OCI-LY7 (cell line): ENCODE measurements at regions not wholly inside any gene's neighbourhood (a gene's known extent, or its start where the extent isn't known, plus 50 kb on each side); places are given as distances from the start of the nearest gene placed in this dataset.

Experiments
- BruUV-seq: library from RNA; stranded (reverse); fragments of 400-500 nt; replicated peaks from 2 replicates; lab custom pipeline; 2021; lab: Mats Ljungman, UMichigan
- CTCF ChIA-PET: fragments of 300-600 bp; sonication (Branson Sonifier 250); formaldehyde crosslinking; loops from one replicate; lab custom pipeline; 2022; ENCODE audit warnings: antibody characterized with exemption; ENCODE audit not compliant: unreplicated experiment; lab: Charles Lee
- POLR2A ChIA-PET: fragments of 300-600 bp; sonication (Branson Sonifier 250); formaldehyde crosslinking; loops from one replicate; lab custom pipeline; 2022; ENCODE audit warnings: antibody characterized with exemption; lab: Charles Lee
- DNase-seq: peaks from one replicate; pipeline ENCODE4 v3.0.0-alpha.2; 2015; ENCODE audit warnings: low spot score
- H2AFZ ChIP-seq: fragments of 200-600 bp; sonication (generic), shearing (Covaris generic); 2 replicates; pipeline ENCODE4 v1.6.1; 2014; ENCODE audit warnings: mild to moderate bottlenecking, antibody characterized with exemption, low read length, moderate library complexity
- H3K27ac ChIP-seq: fragments of 200-600 bp; sonication (generic); 2 replicates; pipeline ENCODE4 v1.5.1; 2014; ENCODE audit warnings: mixed run types, low read depth, mild to moderate bottlenecking, moderate library complexity, low read length, inconsistent platforms; ENCODE audit not compliant: poor library complexity, severe bottlenecking
- H3K36me3 ChIP-seq: fragments of 200-600 bp; sonication (generic); 2 replicates; pipeline ENCODE4 v1.6.1; 2014; ENCODE audit warnings: mild to moderate bottlenecking, antibody characterized with exemption, low read length, moderate library complexity, mixed read lengths; ENCODE audit not compliant: insufficient read depth
- H3K4me1 ChIP-seq: fragments of 200-600 bp; sonication (generic); 2 replicates; pipeline ENCODE4 v1.5.1; 2014; ENCODE audit warnings: mild to moderate bottlenecking, low read length; ENCODE audit not compliant: insufficient read depth, poor library complexity, severe bottlenecking
- H3K4me2 ChIP-seq: fragments of 200-600 bp; sonication (generic); 2 replicates; pipeline ENCODE4 v1.6.1; 2014; ENCODE audit warnings: mild to moderate bottlenecking, low read length
- H3K4me3 ChIP-seq: fragments of 200-600 bp; sonication (generic); 2 replicates; pipeline ENCODE4 v1.5.1; 2014; ENCODE audit warnings: mild to moderate bottlenecking, low read depth, low read length; ENCODE audit not compliant: poor library complexity, severe bottlenecking
- H3K79me2 ChIP-seq: fragments of 200-600 bp; sonication (generic); 2 replicates; pipeline ENCODE4 v1.6.1; 2016; ENCODE audit warnings: low read depth, mild to moderate bottlenecking, low read length, moderate library complexity, mixed read lengths; ENCODE audit not compliant: insufficient read depth
- H3K9me2 ChIP-seq: fragments of 200-600 bp; sonication (generic); 2 replicates; pipeline ENCODE4 v1.6.1; 2016; ENCODE audit warnings: mild to moderate bottlenecking, low read length, mixed read lengths; ENCODE audit not compliant: insufficient read depth
- H3K9me3 ChIP-seq: fragments of 200-600 bp; sonication (generic); 2 replicates; pipeline ENCODE4 v1.6.1; 2014; ENCODE audit warnings: mild to moderate bottlenecking, mixed run types, low read length, mixed read lengths
- H4K20me1 ChIP-seq: fragments of 200-600 bp; sonication (generic); 2 replicates; pipeline ENCODE4 v1.6.1; 2014; ENCODE audit warnings: mild to moderate bottlenecking, antibody characterized with exemption, low read length, moderate library complexity, mixed read lengths; ENCODE audit not compliant: insufficient read depth
- CTCF ChIP-seq: fragments of 200-600 bp; sonication (generic); conservative IDR thresholded peaks from 2 replicates; pipeline ENCODE4 v1.5.1; 2014; ENCODE audit warnings: mild to moderate bottlenecking, antibody characterized with exemption, low read length, moderate library complexity, mixed read lengths
- EZH2phosphoT487 ChIP-seq: fragments of 200-600 bp; sonication (generic); IDR thresholded peaks from 2 replicates; pipeline ENCODE4 v1.6.1; 2018; ENCODE audit warnings: low read depth, borderline replicate concordance, mild to moderate bottlenecking, mixed run types, antibody characterized with exemption, low read length, moderate library complexity, mixed read lengths
- intact Hi-C: fragments of 100-400 bp; cut with micrococcal nuclease; formaldehyde crosslinking; loops from one replicate; pipeline ENCODE4 v1.10.0; 2022; ENCODE audit not compliant: unreplicated experiment

- Histone ChIP-seq H3K36me3 (no peaks in the 10 kb centered on the region), H3K27ac (no peak overlapping the region), H3K4me3 (no peak overlapping the region), H4K20me1 (no peaks in the 10 kb centered on the region), H3K4me1 (no peaks in the 10 kb centered on the region), H2AFZ (no peak overlapping the region), H3K9me2 (no peaks in the 10 kb centered on the region), H3K4me2 (no peak overlapping the region), H3K79me2 (no peaks in the 10 kb centered on the region), H3K9me3 (no peaks in the 10 kb centered on the region)
- ChIA-PET CTCF (no interaction called here), POLR2A (no interaction called here)
- DNase-seq: no peak
- intact Hi-C loops: no loop called here
- no TSS peak for BruUV-seq
- TF ChIP-seq CTCF: no peak
- no peak for TF ChIP-seq EZH2phosphoT487
Observed at GRCh38 chr21:34305605-34306604, 57.9 kb upstream of the KCNE2 start.

- no peak for DNase-seq
- no TSS peak for BruUV-seq
- TF ChIP-seq CTCF (no peak), EZH2phosphoT487 (no peak)
- H3K79me2 ChIP-seq: no peaks in the 10 kb centered on the region
- H3K36me3 ChIP-seq: no peaks in the 10 kb centered on the region
- no peaks in the 10 kb centered on the region for H4K20me1 ChIP-seq
- no peak overlapping the region for H3K4me2 ChIP-seq
- H3K4me3 ChIP-seq: no peak overlapping the region
- CTCF ChIA-PET: no interaction called here
- no peak overlapping the region for H3K27ac ChIP-seq
- no peak overlapping the region for H2AFZ ChIP-seq
- no peaks in the 10 kb centered on the region for H3K9me2 ChIP-seq
- POLR2A ChIA-PET: no interaction called here
- H3K4me1 ChIP-seq: no peaks in the 10 kb centered on the region
- intact Hi-C loops: no loop called here
- H3K9me3 ChIP-seq: no peaks in the 10 kb centered on the region
Observed at GRCh38 chr21:34307991-34308532, 55.7 kb upstream of the KCNE2 start.
